ENCODE measurements at regions not wholly inside any gene's neighbourhood (a gene's known extent, or its start where the extent isn't known, plus 50 kb on each side); places are given as distances from the start of the nearest gene placed in this dataset.
"Not testable (repeated sequence)": the region's sequence is repeated elsewhere in the genome, so short reads cannot be mapped to it uniquely, and the experiment has no call there.

DNA sequence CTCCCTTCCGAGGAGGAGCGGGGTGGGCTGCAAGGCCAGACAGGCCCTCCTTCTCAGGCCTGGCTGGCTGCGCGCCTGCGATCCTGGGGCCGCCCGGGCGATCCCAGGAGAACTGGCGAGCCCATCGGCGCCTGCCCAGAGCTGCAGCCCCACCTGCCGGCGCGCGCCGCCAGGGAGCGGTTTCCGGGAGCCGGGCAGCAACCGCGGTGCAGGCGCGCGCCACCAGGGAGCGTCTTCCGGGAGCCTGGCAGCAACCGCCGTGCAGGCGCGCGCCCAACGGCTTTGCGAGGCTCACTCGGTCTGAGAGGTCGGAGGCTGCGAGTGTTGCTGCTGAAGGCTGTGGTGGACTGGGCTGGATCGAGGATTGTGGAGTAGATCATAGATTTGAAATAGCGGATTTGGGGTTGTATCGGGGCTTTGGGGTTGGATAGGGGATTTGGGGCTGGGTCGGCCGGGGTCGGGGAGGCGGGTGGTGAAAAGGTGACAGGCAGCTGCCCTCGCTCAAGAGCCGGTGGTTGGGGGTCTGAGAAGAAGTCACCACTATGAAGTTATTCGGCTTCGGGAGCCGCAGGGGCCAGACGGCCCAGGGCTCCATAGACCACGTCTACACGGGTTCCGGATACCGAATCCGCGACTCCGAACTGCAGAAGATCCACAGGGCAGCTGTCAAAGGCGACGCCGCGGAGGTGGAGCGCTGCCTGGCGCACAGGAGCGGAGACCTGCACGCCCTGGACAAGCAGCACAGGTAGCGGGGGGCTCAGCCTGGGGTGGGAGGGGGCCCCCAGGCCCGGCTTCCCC is 668.9 kb downstream of the SPATA31A6 start:
- DNase-seq (ENCODE audit: low read depth); H3K4me3 ChIP-seq (ENCODE audit: control insufficient read depth, low read depth, low read length): not testable (repeated sequence)

- H3K4me3 ChIP-seq (ENCODE audit: control insufficient read depth, low read depth, low read length); DNase-seq (ENCODE audit: low read depth): not testable (repeated sequence)
These were observed 676.7 kb downstream of the SPATA31A6 start for GRCh38 chr9:42860133-42860532.

- DNase-seq (ENCODE audit: low read depth); H3K4me3 ChIP-seq (ENCODE audit: control insufficient read depth, low read depth, low read length): not testable (repeated sequence)
These were observed 679.0 kb downstream of the SPATA31A6 start for GRCh38 chr9:42862465-42862864.

Data from AG09309 (cell line).